ENCODE measurements at regions not wholly inside any gene's neighbourhood (a gene's known extent, or its start where the extent isn't known, plus 50 kb on each side); places are given as distances from the start of the nearest gene placed in this dataset.

DNA sequence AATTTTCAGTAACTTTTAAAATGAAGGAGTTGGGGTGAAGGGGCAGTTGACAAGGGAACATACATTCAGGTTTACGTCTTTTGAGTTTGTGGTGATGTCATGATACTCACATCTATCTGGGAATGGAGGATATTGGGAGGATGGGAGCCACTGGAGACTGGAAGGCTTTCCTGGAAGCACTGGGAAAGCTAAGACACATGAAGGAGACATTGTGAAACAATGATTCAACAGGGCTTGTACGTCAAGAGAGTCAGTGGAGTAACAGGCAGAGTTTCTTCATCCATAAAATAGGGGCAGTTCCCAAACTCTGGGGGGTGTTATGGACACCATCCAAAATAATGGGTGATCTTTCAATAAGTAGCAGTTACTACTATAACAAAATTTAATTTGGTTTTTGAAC is 572.8 kb downstream of the CCDC171 start:
- TF ChIP-seq CTCF (IDR thresholded peaks at IDR 0.05), result no peak
- TF ChIP-seq ZFX (IDR thresholded peaks at IDR 0.05; ENCODE audit: borderline replicate concordance), result no peak

Measured in 22Rv1 (cell line).